NT2/D1 (cell line): ENCODE measurements at regions not wholly inside any gene's neighbourhood (a gene's known extent, or its start where the extent isn't known, plus 50 kb on each side); places are given as distances from the start of the nearest gene placed in this dataset.

ENCODE experiments used
- DNase-seq: peaks from one replicate; pipeline ENCODE4 v3.0.0-alpha.2; 2011; ENCODE audit warnings: low read depth, low spot score
- H3K27me3 ChIP-seq: 2 replicates; pipeline ENCODE4 v1.6.0; 2011; ENCODE audit warnings: mild to moderate bottlenecking; ENCODE audit not compliant: insufficient read length, insufficient read depth
- H3K36me3 ChIP-seq: 2 replicates; pipeline ENCODE4 v1.6.1; 2011; ENCODE audit warnings: mild to moderate bottlenecking, low read length, mixed read lengths; ENCODE audit not compliant: insufficient read depth, insufficient read length
- H3K4me1 ChIP-seq: 2 replicates; pipeline ENCODE4 v1.5.1; 2011; ENCODE audit not compliant: insufficient read depth, insufficient read length
- H3K4me3 ChIP-seq: 2 replicates; pipeline ENCODE4 v1.5.1; 2011; ENCODE audit warnings: low read depth; ENCODE audit not compliant: insufficient read length
- H3K9ac ChIP-seq: 2 replicates; pipeline ENCODE4 v1.6.0; 2011; ENCODE audit warnings: low read depth; ENCODE audit not compliant: insufficient read length
- H3K9me3 ChIP-seq: 2 replicates; pipeline ENCODE4 v1.5.1; 2011; ENCODE audit warnings: mild to moderate bottlenecking, low read length; ENCODE audit not compliant: insufficient read depth
- SUZ12 ChIP-seq: IDR thresholded peaks from 2 replicates; pipeline ENCODE4 v1.6.1; 2011; ENCODE audit not compliant: insufficient read length, insufficient read depth; ENCODE audit errors: extremely low read depth
- YY1 ChIP-seq: IDR thresholded peaks from 2 replicates; pipeline ENCODE4 v1.6.1; 2011; ENCODE audit not compliant: insufficient read length, insufficient read depth
- ZNF274 ChIP-seq: IDR thresholded peaks from 2 replicates; pipeline ENCODE4 v1.6.1; 2011; ENCODE audit warnings: mild to moderate bottlenecking, low read depth, low read length

- Histone ChIP-seq H3K36me3 (no peaks in the 10 kb centered on the region), H3K9ac (no peak overlapping the region), H3K27me3 (no peaks in the 10 kb centered on the region), H3K4me3 (no peak overlapping the region), H3K4me1 (no peaks in the 10 kb centered on the region), H3K9me3 (no peaks in the 10 kb centered on the region)
- DNase-seq: no peak
- TF ChIP-seq ZNF274 (no peak), SUZ12 (no peak), YY1 (no peak)
Observed at GRCh38 chr6:108746366-108746765, 101.9 kb upstream of the ARMC2 start.

- Histone ChIP-seq H3K27me3 (no peaks in the 10 kb centered on the region), H3K4me1 (no peaks in the 10 kb centered on the region), H3K9ac (no peak overlapping the region), H3K4me3 (no peak overlapping the region), H3K9me3 (no peaks in the 10 kb centered on the region), H3K36me3 (no peaks in the 10 kb centered on the region)
- no peak for TF ChIP-seq SUZ12
- no peak for TF ChIP-seq YY1
- no peak for TF ChIP-seq ZNF274
- no peak for DNase-seq
Observed at GRCh38 chr6:108746836-108747575, 101.2 kb upstream of the ARMC2 start.

GRCh38 chr6:108748055-108748454, 100.2 kb upstream of the ARMC2 start:
- TF ChIP-seq ZNF274 (no peak), YY1 (no peak), SUZ12 (no peak)
- DNase-seq: no peak
- H3K27me3 ChIP-seq: no peaks in the 10 kb centered on the region
- H3K4me1 ChIP-seq: no peaks in the 10 kb centered on the region
- H3K36me3 ChIP-seq: no peaks in the 10 kb centered on the region
- H3K4me3 ChIP-seq: no peak overlapping the region
- H3K9ac ChIP-seq: no peak overlapping the region
- no peaks in the 10 kb centered on the region for H3K9me3 ChIP-seq

- no peaks in the 10 kb centered on the region for H3K4me1 ChIP-seq
- no peak for DNase-seq
Observed at GRCh38 chr6:108748959-108749358, 99.3 kb upstream of the ARMC2 start.

GRCh38 chr6:108750801-108751200, 97.4 kb upstream of the ARMC2 start:
- H3K4me3 ChIP-seq: no peak overlapping the region
- no peaks in the 10 kb centered on the region for H3K4me1 ChIP-seq
- DNase-seq: no peak
- H3K9ac ChIP-seq: no peak overlapping the region
- H3K36me3 ChIP-seq: no peaks in the 10 kb centered on the region
- no peaks in the 10 kb centered on the region for H3K9me3 ChIP-seq
- TF ChIP-seq ZNF274 (no peak), SUZ12 (no peak), YY1 (no peak)
- H3K27me3 ChIP-seq: no peaks in the 10 kb centered on the region

More at GRCh38 chr6:108748959-108749358, 99.3 kb upstream of the ARMC2 start:
- Histone ChIP-seq H3K4me3 (no peak overlapping the region), H3K9ac (no peak overlapping the region), H3K36me3 (no peaks in the 10 kb centered on the region), H3K9me3 (no peaks in the 10 kb centered on the region), H3K27me3 (no peaks in the 10 kb centered on the region)
- TF ChIP-seq YY1 (no peak), SUZ12 (no peak), ZNF274 (no peak)

- no peak for TF ChIP-seq YY1
- no peak for TF ChIP-seq SUZ12
- no peak for TF ChIP-seq ZNF274
- Histone ChIP-seq H3K9me3 (no peaks in the 10 kb centered on the region), H3K4me1 (no peaks in the 10 kb centered on the region), H3K4me3 (no peak overlapping the region), H3K9ac (no peak overlapping the region), H3K36me3 (no peaks in the 10 kb centered on the region), H3K27me3 (no peaks in the 10 kb centered on the region)
- DNase-seq: no peak
Observed at GRCh38 chr6:108751282-108751681, 96.9 kb upstream of the ARMC2 start.

GRCh38 chr6:108751851-108752732, 96.1 kb upstream of the ARMC2 start:
- Histone ChIP-seq H3K4me1 (no peaks in the 10 kb centered on the region), H3K36me3 (no peaks in the 10 kb centered on the region), H3K4me3 (no peak overlapping the region), H3K9ac (no peak overlapping the region), H3K9me3 (no peaks in the 10 kb centered on the region), H3K27me3 (no peaks in the 10 kb centered on the region)
- DNase-seq: no peak
- TF ChIP-seq ZNF274 (no peak), YY1 (no peak), SUZ12 (no peak)
